Keratinocyte (primary cell): ENCODE measurements at regions not wholly inside any gene's neighbourhood (a gene's known extent, or its start where the extent isn't known, plus 50 kb on each side); places are given as distances from the start of the nearest gene placed in this dataset.

Experiments used
- DNase-seq: peaks from one replicate; pipeline ENCODE4 v3.0.0-alpha.2; 2011; ENCODE audit warnings: low read depth, missing footprints, low spot score
- FAIRE-seq: peaks from 2 replicates; lab custom pipeline; 2011; peaks lifted over from hg19 to GRCh38; lab: Jason Lieb, UNC
- H2AFZ ChIP-seq: 2 replicates; pipeline ENCODE4 v1.6.0; 2012; ENCODE audit warnings: low read length, control low read depth, inconsistent platforms; ENCODE audit not compliant: control insufficient read depth
- H3K27ac ChIP-seq: 2 replicates; pipeline ENCODE4 v1.5.1; 2011; ENCODE audit warnings: low read length; ENCODE audit not compliant: control insufficient read depth, insufficient read depth
- H3K27me3 ChIP-seq: 3 replicates; pipeline ENCODE4 v1.6.0; 2011; ENCODE audit warnings: low read length; ENCODE audit not compliant: control insufficient read depth, insufficient read depth; ENCODE audit errors: extremely low read depth
- H3K36me3 ChIP-seq, 2 experiments: 2 replicates in 1 of 2; 3 replicates in 1 of 2; pipeline ENCODE4 v1.5.1; 2011; ENCODE audit warnings: low read length in 2 of 2, mild to moderate bottlenecking in 1 of 2; ENCODE audit not compliant: control insufficient read depth in 2 of 2, insufficient read depth in 2 of 2; ENCODE audit errors: extremely low read depth in 1 of 2
- H3K4me1 ChIP-seq: 3 replicates; pipeline ENCODE4 v1.5.1; 2011; ENCODE audit warnings: low read length; ENCODE audit not compliant: control insufficient read depth, insufficient read depth; ENCODE audit errors: extremely low read depth
- H3K4me2 ChIP-seq: 3 replicates; pipeline ENCODE4 v1.6.0; 2011; ENCODE audit warnings: low read depth, low read length; ENCODE audit not compliant: control insufficient read depth, insufficient read depth; ENCODE audit errors: extremely low read depth
- H3K4me3 ChIP-seq, 3 experiments: fragments of 200-600 bp in 1 of 3; sonication (generic) in 1 of 3; 2 replicates in 2 of 3; 3 replicates in 1 of 3; pipeline ENCODE4 v1.5.1; 2011 to 2016; ENCODE audit warnings: low read length in 3 of 3, mild to moderate bottlenecking in 3 of 3, control low read depth in 2 of 3, inconsistent platforms in 1 of 3, low read depth in 1 of 3, mixed read lengths in 1 of 3, mixed run types in 1 of 3, moderate library complexity in 1 of 3; ENCODE audit not compliant: control insufficient read depth in 2 of 3, insufficient read depth in 2 of 3; ENCODE audit errors: extremely low read depth in 1 of 3
- H3K79me2 ChIP-seq: 2 replicates; pipeline ENCODE4 v1.6.0; 2012; ENCODE audit warnings: low read length; ENCODE audit not compliant: control insufficient read depth, insufficient read depth
- H3K9ac ChIP-seq: 3 replicates; pipeline ENCODE4 v1.6.0; 2011; ENCODE audit warnings: low read length; ENCODE audit not compliant: control insufficient read depth, insufficient read depth; ENCODE audit errors: extremely low read depth
- H3K9me1 ChIP-seq: 3 replicates; pipeline ENCODE4 v1.6.0; 2011; ENCODE audit warnings: low read length; ENCODE audit not compliant: control insufficient read depth, insufficient read depth; ENCODE audit errors: extremely low read depth
- H3K9me3 ChIP-seq: 2 replicates; pipeline ENCODE4 v1.5.1; 2012; ENCODE audit warnings: low read depth, low read length; ENCODE audit not compliant: control insufficient read depth
- H4K20me1 ChIP-seq: 3 replicates; pipeline ENCODE4 v1.6.0; 2011; ENCODE audit warnings: low read length; ENCODE audit not compliant: control insufficient read depth, insufficient read depth; ENCODE audit errors: extremely low read depth
- CTCF ChIP-seq, 3 experiments: IDR thresholded peaks in 1 of 3; conservative IDR thresholded peaks in 1 of 3; optimal IDR thresholded peaks in 1 of 3; 2 replicates in 2 of 3; 3 replicates in 1 of 3; pipeline versions ENCODE3 to v1.5.1; 2011; ENCODE audit warnings: low read length in 3 of 3, mild to moderate bottlenecking in 3 of 3, moderate library complexity in 2 of 3, control low read depth in 1 of 3, inconsistent platforms in 1 of 3; ENCODE audit not compliant: insufficient read depth in 2 of 3; ENCODE audit errors: extremely low read depth in 1 of 3
- EZH2 ChIP-seq: IDR thresholded peaks from one replicate; pipeline ENCODE4 v1.6.1; 2012; ENCODE audit warnings: inconsistent platforms, mild to moderate bottlenecking, low read length, moderate library complexity
- dilution Hi-C: fragments of 300-500 bp; cut with MboI; formaldehyde crosslinking; loops from one replicate; pipeline ENCODE4 v1.7.0; 2020; ENCODE audit warnings: low sequenced_read_pairs; ENCODE audit not compliant: extremely low pct_ligation_motif_present

DNA sequence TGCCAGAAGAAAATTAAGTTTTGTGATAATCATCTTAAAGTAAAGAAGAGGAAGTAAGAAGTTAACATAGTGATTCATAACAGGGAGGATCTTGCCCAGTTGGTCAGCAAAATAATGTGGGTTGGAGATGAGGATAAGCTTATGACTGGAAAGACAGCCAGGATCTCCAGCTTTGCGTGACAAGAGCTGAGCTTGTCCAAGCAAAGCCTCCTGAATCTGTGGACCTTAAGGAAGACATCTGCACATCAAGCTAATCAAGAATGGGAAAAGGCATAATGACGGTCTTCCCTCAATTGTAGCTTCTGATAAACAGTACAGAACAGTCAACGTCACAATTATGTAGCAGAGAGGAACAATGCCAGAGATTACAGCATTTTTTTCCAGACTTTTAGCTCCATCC, 744.7 kb upstream of the GOT2 start:
- no peaks in the 10 kb centered on the region for H3K79me2 ChIP-seq
- H3K9ac ChIP-seq: no peak overlapping the region
- DNase-seq (no peak), FAIRE-seq (no peak)
- no peaks in the 10 kb centered on the region for H4K20me1 ChIP-seq
- no peaks in the 10 kb centered on the region for H3K27me3 ChIP-seq
- dilution Hi-C loops: no loop called here
- H3K4me2 ChIP-seq: no peak overlapping the region
- TF ChIP-seq CTCF (optimal IDR thresholded peaks at IDR 0.05 in 1 of 3, IDR thresholded peaks at IDR 0.05 in 1 of 3, conservative IDR thresholded peaks at IDR 0.05 in 1 of 3; ENCODE audit: extremely low read depth in 1 of 3, insufficient read depth in 2 of 3, low read length in 3 of 3): no peak
- no peak for TF ChIP-seq EZH2
- no peak overlapping the region for H3K27ac ChIP-seq
- H3K4me1 ChIP-seq: no peaks in the 10 kb centered on the region
- no peaks in the 10 kb centered on the region for H3K9me1 ChIP-seq
- no peaks in the 10 kb centered on the region for H3K9me3 ChIP-seq
- no peaks in the 10 kb centered on the region for H3K36me3 ChIP-seq
- H3K4me3 ChIP-seq: no peak overlapping the region
- H2AFZ ChIP-seq: no peak overlapping the region

DNA sequence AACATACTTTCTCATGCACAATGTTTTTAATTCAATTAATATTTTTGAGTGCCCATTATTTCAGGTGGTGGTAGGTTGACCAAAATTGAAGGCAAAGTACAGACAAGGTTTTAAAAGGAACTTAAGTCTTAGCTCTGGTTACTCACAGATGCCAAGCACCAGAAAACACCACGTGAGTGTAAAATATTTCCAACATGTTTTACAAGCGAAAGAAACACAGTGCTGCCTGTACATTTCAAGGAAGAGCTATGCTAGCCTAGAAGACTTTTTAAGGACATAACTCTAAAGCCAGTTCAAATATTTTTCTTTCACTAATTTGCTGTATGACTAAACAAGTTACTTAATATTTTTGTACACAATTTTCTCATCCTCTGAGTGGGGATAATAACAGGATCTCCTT, 736.4 kb upstream of the GOT2 start:
- Histone ChIP-seq H3K9ac (no peak overlapping the region), H3K9me3 (no peaks in the 10 kb centered on the region), H3K27ac (no peak overlapping the region), H3K9me1 (no peaks in the 10 kb centered on the region), H3K4me2 (no peak overlapping the region), H3K4me1 (no peaks in the 10 kb centered on the region), H3K79me2 (no peaks in the 10 kb centered on the region), H2AFZ (no peak overlapping the region), H4K20me1 (no peaks in the 10 kb centered on the region), H3K27me3 (no peaks in the 10 kb centered on the region), H3K4me3 (no peak overlapping the region), H3K36me3 (no peaks in the 10 kb centered on the region)
- dilution Hi-C loops: no loop called here
- TF ChIP-seq EZH2 (no peak), CTCF (optimal IDR thresholded peaks at IDR 0.05 in 1 of 3, IDR thresholded peaks at IDR 0.05 in 1 of 3, conservative IDR thresholded peaks at IDR 0.05 in 1 of 3; ENCODE audit: extremely low read depth in 1 of 3, insufficient read depth in 2 of 3, low read length in 3 of 3) (no peak)
- DNase-seq (no peak), FAIRE-seq (no peak)
